ENCODE measurements at regions not wholly inside any gene's neighbourhood (a gene's known extent, or its start where the extent isn't known, plus 50 kb on each side); places are given as distances from the start of the nearest gene placed in this dataset.

DNA sequence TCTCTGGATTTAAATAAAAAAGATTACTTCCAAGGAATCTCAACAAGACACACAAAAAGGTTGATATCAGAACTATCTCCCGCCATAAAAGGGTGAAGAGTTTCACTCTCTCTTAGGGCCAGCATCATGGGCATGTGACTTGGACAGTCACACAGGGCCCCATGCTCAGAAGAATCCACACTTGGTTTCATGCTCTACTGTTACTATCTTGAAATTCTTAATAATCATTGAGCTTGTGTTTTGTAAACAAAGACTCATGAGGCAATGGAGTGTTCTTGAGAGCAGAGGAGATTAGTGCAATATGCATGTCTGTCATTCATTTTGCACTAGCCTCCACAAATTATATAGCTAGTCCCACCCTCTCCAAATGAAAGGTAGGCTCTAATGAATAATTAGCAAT lies 58.4 kb downstream of the HMHB1 start:
- DNase-seq = no peak

DNA sequence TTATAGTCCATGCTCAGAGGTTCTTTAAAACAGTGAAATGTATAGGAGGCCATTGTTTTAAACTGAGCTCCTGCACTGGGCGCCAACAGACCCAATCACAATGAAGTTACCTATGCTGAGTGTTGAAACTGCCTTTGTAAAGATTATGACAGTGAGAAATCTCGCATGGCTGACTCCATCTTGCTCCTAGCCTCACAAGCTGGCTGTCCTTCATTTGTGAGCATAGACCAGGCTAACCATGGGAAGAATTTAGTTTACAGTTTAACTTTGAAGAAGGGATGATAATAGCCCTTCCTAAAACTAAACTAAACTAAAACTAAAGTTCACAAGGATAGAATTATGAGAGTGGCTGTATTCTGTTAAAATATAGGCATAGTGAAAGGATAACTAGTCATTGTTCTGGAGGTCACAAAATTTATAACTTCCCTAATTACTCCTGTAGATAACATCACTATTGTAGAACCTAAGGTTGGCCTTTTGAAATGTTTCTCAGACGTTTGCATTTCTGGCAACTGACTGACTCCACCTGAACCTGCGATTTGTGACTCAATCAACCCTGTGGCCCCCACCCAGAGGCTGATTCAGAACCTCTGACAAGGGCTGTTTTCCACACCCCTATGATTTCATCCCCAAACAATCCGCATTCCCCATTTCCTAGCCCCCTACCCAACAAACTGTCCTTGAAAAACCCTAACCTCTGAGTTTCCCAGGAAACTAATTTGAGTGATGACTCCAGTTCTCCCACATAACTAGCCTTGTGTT lies 59.1 kb downstream of the HMHB1 start:
- DNase-seq = peak; percentile 80

DNA sequence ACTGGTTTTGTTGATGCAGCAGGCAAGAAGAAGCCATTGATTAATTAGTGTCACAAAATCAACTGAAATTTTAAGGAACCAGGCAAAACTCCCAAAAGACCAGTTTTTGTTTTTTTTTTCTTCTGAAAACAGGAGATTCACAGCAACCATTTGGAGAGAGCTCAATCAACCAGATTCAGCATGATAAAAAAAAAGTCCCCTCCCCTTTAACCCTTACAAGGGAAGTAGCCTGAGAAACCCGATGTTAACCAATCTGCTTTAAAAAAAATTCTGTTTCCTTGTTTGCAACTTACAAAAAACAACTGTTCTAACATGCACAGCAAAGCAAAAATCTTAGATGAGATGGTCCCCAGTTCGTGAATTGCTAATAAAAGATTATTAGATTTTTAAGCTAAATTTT lies 59.7 kb downstream of the HMHB1 start:
- DNase-seq = no peak

DNA sequence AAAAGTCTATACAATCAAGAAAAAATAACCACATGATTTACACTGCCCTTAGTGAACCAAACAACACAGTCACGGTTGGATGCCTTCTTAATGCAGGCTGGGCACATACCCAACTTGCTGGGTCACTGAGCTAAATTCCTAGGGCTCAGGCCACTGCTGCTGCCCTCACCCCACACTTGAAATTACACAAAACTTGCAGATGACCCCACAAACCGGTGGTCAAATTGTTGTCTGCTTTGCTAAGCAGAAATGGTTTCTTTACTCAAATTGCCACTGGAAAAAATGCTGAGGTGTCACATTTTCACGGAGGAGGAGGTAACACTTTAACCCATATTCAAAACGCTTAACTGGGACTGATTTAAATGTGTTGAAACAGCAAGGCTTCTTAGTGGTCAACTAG lies 62.4 kb downstream of the HMHB1 start:
- no peak for DNase-seq

DNA sequence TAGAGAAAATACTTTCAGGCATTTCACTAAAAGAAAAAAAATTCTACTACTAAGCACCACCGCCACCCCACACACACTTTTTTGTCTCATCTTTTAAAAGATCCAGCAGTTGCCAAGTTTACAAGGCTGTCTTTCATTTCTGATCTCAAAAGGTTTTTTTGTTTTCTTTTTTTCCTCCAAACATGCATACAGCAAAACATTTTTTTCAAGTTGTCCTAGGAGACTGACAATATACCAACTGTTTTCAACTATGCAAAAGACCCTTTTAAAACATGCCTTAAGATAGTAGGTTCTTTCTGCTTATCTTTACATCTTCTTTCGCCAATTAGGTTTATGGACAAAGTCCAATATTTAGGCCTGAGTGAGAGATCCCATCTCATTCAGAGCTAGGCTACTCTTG lies 65.2 kb downstream of the HMHB1 start:
- no peak for DNase-seq

DNA sequence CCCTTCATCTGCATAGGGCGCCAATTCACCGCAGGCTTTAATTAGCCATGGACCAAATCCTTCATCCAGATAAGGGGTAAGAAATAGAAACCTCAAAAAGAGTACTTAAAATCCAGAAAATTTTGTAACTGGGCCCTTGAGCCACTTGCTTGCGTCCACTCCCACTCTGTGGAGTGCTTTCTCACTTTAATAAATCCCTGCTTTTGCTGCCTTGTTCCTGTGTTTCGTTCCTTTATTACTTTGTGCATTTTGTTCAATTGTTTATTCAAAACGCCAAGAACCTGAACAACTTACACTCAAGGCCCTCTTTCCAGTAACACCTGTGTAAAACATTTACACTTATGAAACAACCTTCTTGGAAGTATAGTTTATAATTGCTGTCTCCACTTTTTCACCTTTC lies 66.5 kb downstream of the HMHB1 start:
- DNase-seq = no peak

DNA sequence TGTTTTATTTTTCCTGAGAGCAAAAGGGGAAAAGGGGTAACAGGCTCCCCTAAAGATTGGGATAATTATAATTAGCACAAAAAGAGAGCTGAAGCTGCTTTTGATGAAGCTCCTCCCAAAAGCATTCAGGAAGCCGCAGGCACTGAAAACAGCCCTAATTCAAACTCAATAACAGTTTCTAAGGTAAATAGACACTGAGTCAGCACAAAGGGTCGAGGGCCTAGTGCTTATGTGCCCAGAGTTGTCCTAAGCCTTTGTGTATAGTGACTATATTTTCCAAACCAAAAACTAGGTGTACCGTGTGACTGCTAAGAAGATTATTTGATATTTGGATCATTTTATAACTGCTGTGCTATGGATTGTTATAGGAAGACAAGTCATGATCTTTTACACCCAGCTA lies 67.7 kb downstream of the HMHB1 start:
- DNase-seq = no peak

DNA sequence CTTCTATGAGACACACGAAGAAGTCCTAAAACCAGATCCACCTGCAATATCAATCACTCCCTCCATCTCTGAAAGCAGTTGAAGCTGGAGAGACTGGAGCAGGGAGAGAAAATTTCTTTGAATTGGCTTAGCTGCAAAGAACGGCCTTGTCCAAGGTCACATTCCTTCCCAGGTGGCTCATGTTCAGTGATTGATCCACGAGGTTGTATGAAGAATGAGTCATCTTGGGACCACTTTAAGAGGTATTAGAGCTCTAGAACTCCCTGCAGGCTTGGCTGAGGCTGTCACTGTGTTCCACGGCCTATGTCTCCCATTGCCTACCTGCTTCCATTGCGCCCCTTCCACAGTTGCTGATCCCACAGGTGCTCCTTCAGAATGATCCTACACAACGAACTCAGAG lies 68.2 kb downstream of the HMHB1 start:
- DNase-seq = peak; percentile 72

DNA sequence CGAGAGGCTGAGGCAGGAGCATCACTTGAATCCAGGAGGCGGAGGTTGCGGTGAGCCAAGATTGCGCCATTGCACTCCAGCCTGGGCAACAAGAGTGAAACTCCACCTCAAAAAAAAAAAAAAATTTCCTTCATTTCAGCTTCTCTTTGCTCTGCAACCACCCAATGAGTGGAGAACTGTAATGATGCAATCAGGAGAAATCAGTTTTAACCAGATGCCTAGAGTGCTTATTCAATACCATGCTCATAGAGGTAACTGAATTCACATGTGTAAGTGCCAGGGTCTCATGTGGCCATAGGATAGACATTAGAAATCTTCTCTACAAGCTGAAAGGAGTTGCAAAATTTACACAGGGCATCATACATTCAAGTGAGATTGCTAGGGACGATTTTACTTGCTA lies 70.6 kb downstream of the HMHB1 start:
- no peak for DNase-seq

DNA sequence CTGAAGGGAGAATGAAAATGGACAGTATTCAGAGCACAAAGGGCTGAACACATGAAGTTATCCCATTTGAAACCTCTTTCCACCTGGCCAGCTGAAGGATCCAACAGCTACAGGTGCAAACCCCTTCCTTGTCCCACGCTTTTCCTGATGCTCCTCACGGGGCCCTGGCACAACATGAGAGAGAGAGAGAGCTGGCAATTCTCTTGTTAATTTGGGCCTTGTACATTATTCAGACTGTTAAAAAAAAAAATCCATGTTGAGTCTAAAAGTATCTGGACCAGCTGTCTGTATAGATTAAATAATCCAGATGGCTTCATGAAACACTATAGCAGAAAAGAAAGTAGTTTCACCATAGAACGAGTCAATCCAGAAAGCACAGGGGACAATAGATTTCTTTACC lies 74.1 kb downstream of the HMHB1 start:
- DNase-seq = no peak

DNA sequence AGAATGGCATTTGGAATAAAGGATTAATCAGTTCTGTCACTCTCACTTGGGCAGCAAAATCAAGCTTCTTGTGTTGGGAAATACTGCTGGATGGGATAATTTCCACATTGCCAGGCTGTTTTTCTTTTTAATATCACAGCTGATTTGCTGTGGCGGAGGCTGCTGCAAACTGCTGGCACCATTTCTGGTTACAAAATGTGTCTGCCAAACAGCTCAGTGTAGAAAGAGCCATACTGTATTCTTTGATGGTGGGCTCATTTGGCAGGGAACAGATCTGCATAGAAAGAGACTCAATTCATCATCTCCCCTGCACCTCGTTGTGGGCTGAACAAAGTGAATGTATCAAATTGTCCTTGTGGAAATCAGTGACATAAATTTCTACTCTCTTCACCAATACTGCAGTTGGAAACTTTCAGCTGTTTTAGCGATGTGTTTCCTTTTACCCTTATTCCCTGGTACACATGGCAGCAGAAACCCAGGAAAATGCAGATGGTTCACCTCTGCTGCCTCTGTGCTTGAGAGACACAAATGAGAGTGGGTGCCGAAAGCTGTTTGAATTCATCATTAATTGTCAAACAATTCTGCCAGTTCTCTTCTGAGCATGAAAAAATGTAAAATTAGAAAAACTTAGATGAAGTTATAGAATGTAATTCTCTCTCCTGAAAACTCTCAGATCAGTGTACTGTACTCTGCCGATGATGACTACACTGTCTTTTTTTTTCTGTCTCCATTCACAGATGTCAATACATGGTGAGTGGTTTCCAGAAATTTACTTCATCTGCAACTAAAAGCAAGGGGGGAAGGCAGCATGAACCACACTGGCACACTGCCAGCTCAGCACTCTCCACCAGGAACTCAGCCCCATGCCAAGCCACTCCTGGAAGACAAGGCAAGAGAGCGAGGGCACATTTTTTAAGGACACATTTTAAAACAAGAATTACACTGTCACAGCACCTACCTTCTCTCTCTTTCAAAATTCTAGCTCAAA lies 75.0 kb downstream of the HMHB1 start:
- DNase-seq = no peak

DNA sequence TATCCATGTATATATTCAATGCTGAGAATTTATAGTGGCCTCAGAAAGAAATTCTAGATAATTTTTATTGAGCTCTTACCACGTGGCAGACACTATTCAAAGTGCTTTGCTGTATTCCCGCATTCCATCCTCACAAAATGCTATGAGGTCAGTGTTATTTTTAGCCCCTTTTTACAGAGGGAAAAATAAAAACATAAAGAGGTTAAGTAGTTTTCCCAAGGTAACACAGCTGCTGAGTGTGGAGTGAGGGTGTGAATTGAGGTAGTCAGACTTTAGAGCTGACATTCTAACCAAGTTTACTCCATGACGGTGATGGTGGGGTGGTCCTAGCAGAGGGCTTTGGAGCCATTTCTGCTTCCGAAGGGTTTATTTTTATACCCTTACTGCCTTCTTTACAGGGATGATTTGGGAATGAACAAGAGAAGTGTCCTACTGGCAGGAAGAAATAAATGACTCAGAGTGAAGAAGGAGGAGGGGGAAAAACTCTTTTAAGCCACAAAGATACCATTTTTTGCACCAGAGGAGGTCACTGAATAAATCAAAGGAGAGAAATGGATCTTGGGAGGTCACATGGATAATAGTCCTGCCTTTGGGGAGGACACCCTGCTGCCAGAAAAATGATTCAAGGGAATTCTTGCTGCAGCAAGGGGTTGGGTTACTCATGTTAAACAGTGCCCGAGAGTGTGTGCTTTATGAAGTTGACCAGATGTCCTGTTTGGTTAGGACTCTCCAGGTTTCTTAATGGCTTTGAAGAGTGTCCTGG lies 76.1 kb downstream of the HMHB1 start:
- no peak for DNase-seq

DNA sequence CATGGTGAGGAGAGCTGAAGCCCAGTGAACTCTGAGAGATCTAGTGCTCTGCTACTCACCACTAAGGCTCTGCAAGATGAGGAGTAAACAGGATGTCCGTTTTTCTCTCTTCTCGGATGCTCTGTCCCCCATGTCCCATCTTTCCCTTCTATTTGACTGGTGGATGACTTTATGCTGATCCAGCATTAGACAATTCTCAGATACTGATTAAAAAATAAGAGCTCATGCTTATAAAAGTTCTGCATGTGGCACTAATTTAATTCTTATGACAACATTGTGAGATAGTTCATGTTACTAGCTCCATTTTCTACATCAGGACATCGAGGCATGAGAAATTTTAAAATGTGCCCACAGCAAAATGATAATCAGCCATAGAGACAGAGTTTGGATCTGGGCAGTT lies 77.0 kb downstream of the HMHB1 start:
- no peak for DNase-seq

DNA sequence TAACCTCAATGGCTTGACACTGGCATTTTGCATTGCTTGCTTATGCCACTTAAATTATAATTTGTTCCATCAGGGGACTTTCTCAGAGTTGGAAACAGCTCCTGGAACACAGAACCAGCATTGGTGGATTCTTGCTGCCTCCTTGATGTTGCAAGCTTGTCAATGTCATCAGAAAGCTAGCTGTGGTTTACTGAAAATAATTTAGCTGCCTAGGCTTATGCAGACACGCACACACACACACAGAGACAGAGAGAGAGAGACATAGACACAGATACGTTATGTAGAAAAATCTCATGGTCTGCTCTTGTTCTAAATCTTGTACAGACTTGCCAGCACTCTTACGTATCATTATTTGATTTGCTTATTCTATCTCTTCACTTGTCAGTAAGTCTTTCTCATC lies 78.0 kb downstream of the HMHB1 start:
- DNase-seq = no peak

DNA sequence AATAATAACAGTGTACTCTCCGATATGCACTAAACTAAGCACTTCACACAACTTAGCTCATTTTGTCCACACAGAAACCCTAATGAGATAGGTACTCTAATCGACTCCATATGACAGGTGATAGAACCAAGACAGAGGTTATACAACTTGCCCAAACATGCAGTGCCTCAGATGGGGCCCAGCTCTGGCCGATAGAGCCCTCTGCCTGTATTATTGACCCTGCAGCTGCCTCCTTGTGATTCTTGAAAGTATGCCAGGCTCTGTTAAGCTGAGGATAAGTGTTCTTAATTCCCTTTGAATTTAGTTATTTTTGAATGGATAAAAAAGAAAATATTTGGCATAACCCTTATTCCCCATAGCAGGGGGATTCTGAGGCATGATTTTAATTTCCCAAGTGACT lies 78.5 kb downstream of the HMHB1 start:
- no peak for DNase-seq

DNA sequence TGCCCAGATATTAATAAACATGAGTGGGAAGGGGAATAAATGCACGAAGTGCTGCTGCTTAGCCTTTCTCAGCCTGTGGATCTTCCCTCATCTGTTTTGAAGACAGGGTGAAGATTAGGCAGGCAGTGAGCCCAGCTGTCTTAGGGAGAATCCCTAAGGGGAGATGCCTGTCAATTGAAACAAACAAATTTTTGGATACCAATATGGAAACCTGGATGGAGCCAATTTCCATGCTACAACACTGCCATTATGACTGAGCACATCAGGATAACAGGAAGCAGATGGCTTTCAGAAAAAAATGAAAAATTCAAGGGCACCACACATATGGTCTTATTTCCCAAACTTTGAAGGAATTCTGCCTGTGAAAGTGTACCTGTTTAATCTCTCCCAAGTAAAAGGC lies 80.3 kb downstream of the HMHB1 start:
- no peak for DNase-seq

DNA sequence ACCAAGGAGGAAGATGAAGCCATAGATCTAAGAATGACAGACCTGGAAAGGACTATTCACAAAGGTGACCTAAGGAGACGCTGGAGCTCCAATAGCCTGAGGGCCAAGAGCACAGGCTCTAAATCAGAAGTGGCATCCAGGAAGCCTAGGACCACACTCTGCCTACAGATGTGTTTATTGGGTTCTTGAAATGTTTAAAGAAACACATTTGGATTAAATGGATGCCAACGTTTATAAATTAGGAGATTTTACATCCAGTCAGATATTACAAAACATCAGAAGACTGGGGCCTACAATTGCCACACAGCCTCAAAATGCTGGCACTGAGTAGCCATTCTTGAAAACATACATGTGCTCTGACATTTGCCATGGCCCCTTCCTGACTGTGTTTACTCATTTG lies 80.9 kb downstream of the HMHB1 start:
- no peak for DNase-seq

DNA sequence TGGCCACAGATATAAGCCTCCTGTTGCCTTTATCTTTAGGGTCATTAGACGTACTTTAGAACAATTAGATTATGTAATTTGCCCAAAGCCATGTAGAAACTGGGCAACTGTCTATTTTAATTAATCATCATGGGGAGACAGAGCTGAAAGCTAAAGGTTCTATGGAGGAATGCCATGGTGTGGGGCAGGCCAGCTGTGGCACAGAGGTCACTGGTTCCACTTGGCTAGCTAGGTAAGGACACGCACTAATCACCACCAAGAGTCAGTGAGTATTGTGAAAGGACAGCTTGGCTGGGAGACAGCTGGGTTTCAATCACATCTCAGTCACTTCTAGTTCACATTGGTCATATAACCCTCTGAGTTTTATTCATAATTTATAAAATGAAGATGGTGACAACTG lies 81.7 kb downstream of the HMHB1 start:
- no peak for DNase-seq

DNA sequence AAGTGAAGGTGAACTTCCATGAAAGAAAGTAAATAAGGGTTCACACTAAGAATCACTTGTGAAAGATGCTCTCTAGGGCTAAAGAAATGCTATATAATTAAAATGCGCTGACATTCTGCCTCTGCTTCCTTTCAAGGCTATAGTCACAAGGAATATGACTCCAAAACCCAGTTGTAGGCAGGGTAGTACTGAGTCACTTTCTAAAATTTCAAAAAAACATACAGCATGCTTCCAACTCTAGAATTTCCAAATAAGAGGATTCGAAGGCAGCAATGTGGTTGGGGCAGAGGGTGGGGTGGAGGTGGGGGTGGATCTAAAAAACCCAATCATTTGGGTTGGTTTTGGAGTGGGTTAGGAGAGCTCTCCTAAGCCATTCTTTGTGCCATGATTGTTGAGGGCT lies 84.6 kb downstream of the HMHB1 start:
- DNase-seq = no peak

DNA sequence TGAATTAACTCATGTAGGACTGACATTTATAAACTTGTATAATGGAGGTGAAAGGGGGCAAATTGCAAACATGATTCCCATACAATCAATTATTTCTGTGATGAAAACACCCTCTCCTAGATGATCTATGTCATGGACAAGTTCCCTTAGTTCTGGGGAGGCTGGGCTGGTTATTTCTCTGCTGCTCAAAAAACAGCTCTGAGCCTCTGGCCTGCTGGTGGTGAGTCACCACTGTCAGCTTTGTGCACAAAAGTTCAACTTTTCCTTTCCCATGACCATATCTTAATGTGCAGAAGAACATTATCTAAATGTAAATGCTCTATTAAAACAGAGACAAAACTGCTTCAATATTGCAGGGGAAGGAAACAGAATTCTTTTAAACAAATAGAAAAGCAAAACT lies 85.0 kb downstream of the HMHB1 start:
- DNase-seq = peak; percentile 60

DNA sequence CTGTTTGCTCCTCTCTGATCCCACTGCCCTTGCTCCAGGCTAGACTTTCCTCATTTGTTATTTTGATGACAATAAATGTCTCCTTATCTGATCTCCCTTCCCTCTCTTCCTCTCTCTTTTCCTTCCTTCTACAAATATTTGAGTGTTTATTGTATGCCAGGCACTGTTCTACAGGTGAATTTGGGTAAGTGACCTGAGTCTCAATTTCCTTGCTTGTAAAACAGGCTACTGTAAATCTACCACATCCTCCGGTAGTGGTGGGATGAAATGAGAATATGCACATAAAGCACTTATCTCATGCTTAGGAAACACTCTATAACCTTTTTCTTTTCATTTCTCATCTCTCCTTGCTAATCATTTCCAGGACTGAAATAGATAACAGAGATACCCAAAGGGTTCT lies 86.4 kb downstream of the HMHB1 start:
- no peak for DNase-seq

DNA sequence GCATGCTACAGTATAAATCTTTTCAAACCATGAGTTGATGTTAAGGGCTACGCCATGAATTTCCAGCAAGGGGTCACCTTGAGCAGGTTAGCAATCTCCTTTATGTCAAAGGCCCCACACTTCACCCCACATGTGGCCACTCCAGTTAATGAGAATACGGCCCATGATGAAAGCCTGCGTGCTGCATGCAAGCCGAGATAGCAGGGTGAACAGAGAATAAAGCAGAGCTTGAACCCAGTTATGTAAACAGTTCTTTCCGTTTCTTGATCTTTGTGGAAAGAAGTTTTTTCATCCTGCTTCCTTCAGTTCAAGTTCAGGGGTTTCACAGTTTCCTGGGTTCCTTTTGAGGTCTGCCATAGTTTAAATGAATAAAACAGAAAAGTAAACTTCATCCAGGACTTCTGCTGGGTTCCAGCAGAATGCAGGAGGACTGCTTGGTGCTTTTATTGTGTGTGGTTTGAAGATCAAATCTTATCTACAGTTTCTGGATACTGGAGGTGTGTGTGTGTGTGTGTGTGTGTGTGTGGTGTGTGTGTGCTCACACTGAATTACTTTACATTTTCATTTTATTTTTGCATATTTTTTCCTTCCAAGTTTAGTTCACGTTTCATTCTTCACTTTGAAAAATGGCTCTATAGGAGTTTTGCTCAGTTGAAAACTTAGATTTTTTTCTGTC lies 87.1 kb downstream of the HMHB1 start:
- no peak for DNase-seq

DNA sequence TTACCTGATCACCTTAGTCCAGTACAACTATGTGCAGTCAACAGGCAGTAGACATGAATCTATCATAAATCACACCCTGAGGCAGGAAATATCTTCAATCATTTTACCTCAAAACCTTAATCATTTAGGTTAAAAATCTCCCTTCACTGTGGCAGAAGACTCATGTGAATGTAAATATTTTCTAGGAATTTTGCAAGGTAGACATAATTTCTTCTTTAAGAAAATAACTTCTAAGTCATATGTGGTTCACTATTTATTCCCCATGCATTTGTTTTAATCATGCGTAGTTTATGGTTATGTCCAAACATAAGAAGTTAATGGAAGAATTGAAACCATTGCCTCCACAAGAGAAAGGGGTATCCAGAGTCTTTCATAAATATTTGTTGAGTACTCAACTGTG lies 97.0 kb downstream of the HMHB1 start:
- no peak for DNase-seq
